Nephron (organoid): ENCODE measurements at regions not wholly inside any gene's neighbourhood (a gene's known extent, or its start where the extent isn't known, plus 50 kb on each side); places are given as distances from the start of the nearest gene placed in this dataset.
"Not testable (repeated sequence)": the region's sequence is repeated elsewhere in the genome, so short reads cannot be mapped to it uniquely, and the experiment has no call there.

Source experiments
- H3K27ac Mint-ChIP-seq, 3 experiments: 2 replicates each; pipeline ENCODE4 v1.8.0; 2020; ENCODE audit warnings: mixed read lengths in 3 of 3, mild to moderate bottlenecking in 2 of 3, moderate library complexity in 1 of 3
- H3K27me3 Mint-ChIP-seq: 2 replicates; pipeline ENCODE4 v1.8.0; 2021; ENCODE audit warnings: low read depth, mild to moderate bottlenecking, moderate library complexity, mixed read lengths
- H3K36me3 Mint-ChIP-seq: 2 replicates; pipeline ENCODE4 v1.8.0; 2020; ENCODE audit warnings: low read depth, mixed read lengths
- H3K4me1 Mint-ChIP-seq: 2 replicates; pipeline ENCODE4 v1.8.0; 2020; ENCODE audit warnings: mixed read lengths
- H3K4me3 Mint-ChIP-seq, 3 experiments: 2 replicates each; pipeline ENCODE4 v1.8.0; 2020; ENCODE audit warnings: mild to moderate bottlenecking in 3 of 3, mixed read lengths in 3 of 3, moderate library complexity in 2 of 3
- H3K9me3 Mint-ChIP-seq: 2 replicates; pipeline ENCODE4 v1.8.0; 2020; ENCODE audit warnings: mixed read lengths
- TF ChIP-seq, protein P1 (sequence below), 3 experiments: fragments of 200-600 bp; sonication (generic); IDR thresholded peaks; one replicate each; pipeline ENCODE4 v1.5.0; 2021; ENCODE audit warnings: antibody characterized with exemption in 3 of 3; ENCODE audit not compliant: unreplicated experiment in 3 of 3

GRCh38 chr3:187491371-187491770, 123.2 kb downstream of the RTP4 start:
- no peaks in the 10 kb centered on the region for H3K36me3 Mint-ChIP-seq
- TF ChIP-seq, protein P1, sequence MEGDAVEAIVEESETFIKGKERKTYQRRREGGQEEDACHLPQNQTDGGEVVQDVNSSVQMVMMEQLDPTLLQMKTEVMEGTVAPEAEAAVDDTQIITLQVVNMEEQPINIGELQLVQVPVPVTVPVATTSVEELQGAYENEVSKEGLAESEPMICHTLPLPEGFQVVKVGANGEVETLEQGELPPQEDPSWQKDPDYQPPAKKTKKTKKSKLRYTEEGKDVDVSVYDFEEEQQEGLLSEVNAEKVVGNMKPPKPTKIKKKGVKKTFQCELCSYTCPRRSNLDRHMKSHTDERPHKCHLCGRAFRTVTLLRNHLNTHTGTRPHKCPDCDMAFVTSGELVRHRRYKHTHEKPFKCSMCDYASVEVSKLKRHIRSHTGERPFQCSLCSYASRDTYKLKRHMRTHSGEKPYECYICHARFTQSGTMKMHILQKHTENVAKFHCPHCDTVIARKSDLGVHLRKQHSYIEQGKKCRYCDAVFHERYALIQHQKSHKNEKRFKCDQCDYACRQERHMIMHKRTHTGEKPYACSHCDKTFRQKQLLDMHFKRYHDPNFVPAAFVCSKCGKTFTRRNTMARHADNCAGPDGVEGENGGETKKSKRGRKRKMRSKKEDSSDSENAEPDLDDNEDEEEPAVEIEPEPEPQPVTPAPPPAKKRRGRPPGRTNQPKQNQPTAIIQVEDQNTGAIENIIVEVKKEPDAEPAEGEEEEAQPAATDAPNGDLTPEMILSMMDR (IDR thresholded peaks at IDR 0.05; ENCODE audit: unreplicated experiment in 3 of 3), result no peak
- peaks cover 4% of the 10 kb centered on the region for H3K27me3 Mint-ChIP-seq
- H3K9me3 Mint-ChIP-seq, result peaks cover 43% of the 10 kb centered on the region
- H3K4me3 Mint-ChIP-seq, result no peak overlapping the region
- no peak overlapping the region for H3K27ac Mint-ChIP-seq
- H3K4me1 Mint-ChIP-seq, result no peaks in the 10 kb centered on the region

- no peaks in the 10 kb centered on the region for H3K36me3 Mint-ChIP-seq
- peaks cover 4% of the 10 kb centered on the region for H3K27me3 Mint-ChIP-seq
- no peaks in the 10 kb centered on the region for H3K4me1 Mint-ChIP-seq
- peaks cover 45% of the 10 kb centered on the region for H3K9me3 Mint-ChIP-seq
- TF ChIP-seq, protein P1 (IDR thresholded peaks at IDR 0.05; ENCODE audit: unreplicated experiment in 3 of 3), result no peak
- no peak overlapping the region for H3K4me3 Mint-ChIP-seq
- H3K27ac Mint-ChIP-seq, result no peak overlapping the region
Observed at GRCh38 chr3:187490366-187490765, 122.2 kb downstream of the RTP4 start.

DNA sequence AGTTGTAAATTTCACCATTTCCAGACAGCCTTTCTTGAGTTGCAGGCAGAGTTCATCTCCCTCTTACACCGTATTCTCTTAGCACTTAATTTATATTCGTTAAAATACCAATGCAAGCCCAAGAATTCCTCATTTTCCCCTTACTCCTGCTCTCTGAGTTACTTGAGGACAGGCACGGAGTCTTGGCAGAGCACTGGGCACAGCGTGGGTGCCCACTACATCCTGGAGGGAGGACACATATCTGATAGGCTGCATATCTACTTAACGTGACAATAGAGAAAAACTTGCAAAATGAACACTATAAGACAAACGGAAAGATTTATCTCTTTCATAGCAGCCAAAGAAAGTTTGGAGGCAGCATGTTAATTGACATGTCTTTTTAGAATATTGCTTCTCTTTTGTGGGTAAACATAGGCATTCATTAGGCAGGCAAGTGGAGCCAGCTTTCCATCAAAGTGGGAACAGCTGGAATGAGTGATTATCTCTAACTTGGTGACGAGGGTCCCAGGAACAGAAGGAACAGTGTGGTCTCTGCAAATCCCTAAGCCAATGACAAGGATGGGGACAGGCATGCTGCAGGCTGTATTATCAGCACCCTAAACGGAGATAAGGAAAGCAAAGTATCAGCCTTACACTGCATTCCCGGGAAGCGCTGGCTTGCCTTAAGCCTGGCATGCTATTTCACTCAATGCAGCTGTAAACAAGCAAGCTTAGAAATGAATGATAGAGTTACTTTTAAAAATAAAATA, 116.5 kb downstream of the RTP4 start:
- Mint-ChIP-seq H3K27me3 (no peaks in the 10 kb centered on the region), H3K27ac (no peak overlapping the region), H3K4me1 (no peaks in the 10 kb centered on the region), H3K36me3 (no peaks in the 10 kb centered on the region), H3K9me3 (peaks cover 13% of the 10 kb centered on the region), H3K4me3 (no peak overlapping the region)
- TF ChIP-seq, protein P1 (IDR thresholded peaks at IDR 0.05; ENCODE audit: unreplicated experiment in 3 of 3), result no peak

GRCh38 chr3:187481426-187481825, 113.2 kb downstream of the RTP4 start:
- H3K4me3 Mint-ChIP-seq, result no peak overlapping the region
- peaks cover 21% of the 10 kb centered on the region for H3K9me3 Mint-ChIP-seq
- peaks cover 6% of the 10 kb centered on the region for H3K36me3 Mint-ChIP-seq
- no peak overlapping the region for H3K27ac Mint-ChIP-seq
- TF ChIP-seq, protein P1 (IDR thresholded peaks at IDR 0.05; ENCODE audit: unreplicated experiment in 3 of 3), result no peak
- no peaks in the 10 kb centered on the region for H3K27me3 Mint-ChIP-seq
- H3K4me1 Mint-ChIP-seq, result no peaks in the 10 kb centered on the region

- not testable (repeated sequence) for H3K4me1 Mint-ChIP-seq, H3K4me3 Mint-ChIP-seq
Observed at GRCh38 chr3:187475613-187476012, 107.4 kb downstream of the RTP4 start.

DNA sequence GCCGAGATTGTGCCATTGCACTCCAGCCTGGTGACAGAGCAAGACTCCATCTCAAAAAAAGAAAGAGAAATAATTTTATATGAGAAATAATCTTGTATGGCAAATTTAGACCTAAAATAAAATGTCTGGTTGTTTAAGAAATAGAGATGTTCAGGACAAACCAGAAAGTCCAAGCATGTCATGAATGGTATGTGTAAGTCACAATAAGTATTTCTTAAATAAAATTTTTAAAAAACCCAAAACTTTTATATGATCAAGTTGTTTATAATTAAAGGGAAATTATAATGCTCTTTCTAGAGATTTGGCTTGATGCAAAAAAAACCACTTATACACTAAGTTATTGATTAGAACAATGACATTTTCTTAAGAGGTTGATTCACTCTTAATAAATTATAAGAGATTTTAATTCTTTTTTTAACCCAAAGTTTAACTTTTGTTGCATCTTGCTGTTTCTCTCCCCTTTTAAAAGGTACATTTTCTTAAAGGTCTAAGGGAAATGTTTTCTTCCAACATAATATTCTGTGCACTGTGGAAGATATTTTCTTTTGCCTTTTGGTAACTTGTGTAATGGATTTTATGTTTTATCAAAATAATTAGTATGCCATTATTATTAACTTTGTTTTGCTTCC, 105.7 kb downstream of the RTP4 start:
- H3K4me1 Mint-ChIP-seq, result no peaks in the 10 kb centered on the region
- H3K27ac Mint-ChIP-seq, result no peak overlapping the region
- TF ChIP-seq, protein P1 (IDR thresholded peaks at IDR 0.05; ENCODE audit: unreplicated experiment in 3 of 3), result no peak
- H3K36me3 Mint-ChIP-seq, result peaks cover 13% of the 10 kb centered on the region
- H3K4me3 Mint-ChIP-seq, result no peak overlapping the region
- peaks cover 47% of the 10 kb centered on the region for H3K9me3 Mint-ChIP-seq
- peaks cover 6% of the 10 kb centered on the region for H3K27me3 Mint-ChIP-seq

More at GRCh38 chr3:187475613-187476012, 107.4 kb downstream of the RTP4 start:
- H3K36me3 Mint-ChIP-seq, result peaks cover 13% of the 10 kb centered on the region
- peaks cover 41% of the 10 kb centered on the region for H3K9me3 Mint-ChIP-seq
- not testable (repeated sequence) for H3K27me3 Mint-ChIP-seq, H3K27ac Mint-ChIP-seq

DNA sequence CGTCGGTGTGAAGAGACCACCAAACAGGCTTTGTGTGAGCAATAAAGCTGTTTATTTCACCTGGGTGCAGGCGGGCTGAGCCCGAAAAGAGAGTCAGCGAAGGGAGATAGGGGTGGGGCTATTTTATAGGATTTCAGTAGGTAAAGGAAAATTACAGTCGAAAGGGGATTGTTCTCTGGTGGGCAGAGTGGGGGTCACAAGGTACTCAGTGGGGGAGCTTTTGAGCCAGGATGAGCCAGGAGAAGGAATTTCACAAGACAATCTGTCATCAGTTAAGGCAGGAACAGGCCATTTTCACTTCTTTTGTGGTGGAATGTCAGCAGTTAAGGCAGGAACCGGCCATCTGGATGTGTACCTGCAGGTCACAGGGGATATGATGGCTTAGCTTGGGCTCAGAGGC, 98.1 kb downstream of the RTP4 start:
- not testable (repeated sequence) for H3K27ac Mint-ChIP-seq, H3K4me1 Mint-ChIP-seq, H3K4me3 Mint-ChIP-seq, H3K36me3 Mint-ChIP-seq, H3K27me3 Mint-ChIP-seq
- H3K9me3 Mint-ChIP-seq, result peaks cover 21% of the 10 kb centered on the region
